ENCODE measurements at regions not wholly inside any gene's neighbourhood (a gene's known extent, or its start where the extent isn't known, plus 50 kb on each side); places are given as distances from the start of the nearest gene placed in this dataset.

GRCh38 chr14:89598548-89599186 is 181.6 kb upstream of the FOXN3 start:
- DNase-seq (ENCODE audit: low read depth in 1 of 2, low spot score in 1 of 2) = no peak
- TF ChIP-seq SPI1 (IDR thresholded peaks at IDR 0.05; ENCODE audit: borderline replicate concordance, low read depth) (no peak), GABPA (IDR thresholded peaks at IDR 0.05; ENCODE audit: low read depth) (no peak), CTCF (IDR thresholded peaks at IDR 0.05; ENCODE audit: insufficient read depth, low read length) (no peak), REST (IDR thresholded peaks at IDR 0.05; ENCODE audit: insufficient replicate concordance, low read depth) (no peak), POLR2AphosphoS5 (IDR thresholded peaks at IDR 0.05; ENCODE audit: low read depth) (no peak)
- Histone ChIP-seq H3K4me3 (replicated peaks; ENCODE audit: insufficient read depth, low read length) (no peak overlapping the region), H3K27ac (replicated peaks) (no peak overlapping the region), H3K27me3 (ENCODE audit: insufficient read depth, poor library complexity, severe bottlenecking) (no peaks in the 10 kb centered on the region)

DNA sequence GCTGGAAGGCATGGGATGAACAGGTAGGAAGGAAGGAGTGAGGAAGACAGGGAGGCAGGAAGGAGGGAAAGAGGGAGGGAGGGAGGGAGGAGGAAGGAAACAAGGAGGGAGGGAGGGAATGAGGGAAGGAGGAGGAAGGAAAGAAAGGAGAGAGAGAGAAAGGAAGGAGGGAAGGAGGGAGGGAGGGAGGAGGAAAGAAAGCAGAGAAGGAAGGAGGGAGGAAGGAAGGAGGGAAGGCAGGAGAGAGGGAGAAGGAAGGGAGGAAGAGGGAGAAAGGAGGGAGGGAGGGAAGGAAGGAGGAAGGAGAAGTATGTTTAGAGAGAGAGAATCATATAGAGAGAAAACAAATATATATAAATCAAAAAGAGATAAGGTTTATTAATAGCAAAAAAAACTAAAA is 175.9 kb upstream of the FOXN3 start:
- TF ChIP-seq SPI1 (IDR thresholded peaks at IDR 0.05; ENCODE audit: borderline replicate concordance, low read depth) (no peak), GABPA (IDR thresholded peaks at IDR 0.05; ENCODE audit: low read depth) (no peak), CTCF (IDR thresholded peaks at IDR 0.05; ENCODE audit: insufficient read depth, low read length) (no peak), POLR2AphosphoS5 (IDR thresholded peaks at IDR 0.05; ENCODE audit: low read depth) (no peak), REST (IDR thresholded peaks at IDR 0.05; ENCODE audit: insufficient replicate concordance, low read depth) (no peak)
- Histone ChIP-seq H3K4me3 (replicated peaks; ENCODE audit: insufficient read depth, low read length) (no peak overlapping the region), H3K27ac (replicated peaks) (no peak overlapping the region), H3K27me3 (ENCODE audit: insufficient read depth, poor library complexity, severe bottlenecking) (no peaks in the 10 kb centered on the region)
- DNase-seq (ENCODE audit: low read depth in 1 of 2, low spot score in 1 of 2) = no peak

GRCh38 chr14:89589400-89590118 is 172.5 kb upstream of the FOXN3 start:
- Histone ChIP-seq H3K4me3 (replicated peaks; ENCODE audit: insufficient read depth, low read length) (0 out of 2 replicates have a peak overlapping the region, but pooled peaks have one; percentile 6), H3K27me3 (ENCODE audit: insufficient read depth, poor library complexity, severe bottlenecking) (no peaks in the 10 kb centered on the region), H3K27ac (replicated peaks) (no peak overlapping the region)
- no peak for TF ChIP-seq POLR2AphosphoS5 (IDR thresholded peaks at IDR 0.05; ENCODE audit: low read depth)
- peak; percentile 68; the same call in 1 of the 2 replicates for TF ChIP-seq SPI1 (IDR thresholded peaks at IDR 0.05; ENCODE audit: borderline replicate concordance, low read depth)
- no peak for TF ChIP-seq REST (IDR thresholded peaks at IDR 0.05; ENCODE audit: insufficient replicate concordance, low read depth)
- TF ChIP-seq CTCF (IDR thresholded peaks at IDR 0.05; ENCODE audit: insufficient read depth, low read length) = no peak
- TF ChIP-seq GABPA (IDR thresholded peaks at IDR 0.05; ENCODE audit: low read depth) = no peak
- DNase-seq (ENCODE audit: low read depth in 1 of 2, low spot score in 1 of 2) = peak; percentile 49 to 63
